Astrocyte of the spinal cord (primary cell): ENCODE measurements at regions not wholly inside any gene's neighbourhood (a gene's known extent, or its start where the extent isn't known, plus 50 kb on each side); places are given as distances from the start of the nearest gene placed in this dataset.

Experiments
- DNase-seq: peaks from one replicate; pipeline ENCODE4 v3.0.0; 2011; ENCODE audit warnings: low read depth, low spot score
- H3K4me3 ChIP-seq: 2 replicates; pipeline ENCODE4 v1.5.1; 2011; ENCODE audit warnings: low read depth, mild to moderate bottlenecking, low read length, moderate library complexity
- in situ Hi-C: cut with HindIII; loops from 2 replicates; pipeline ENCODE4 v1.10.0; 2017; ENCODE audit warnings: low sequenced_read_pairs
- TF ChIP-seq, protein P1 (sequence below): IDR thresholded peaks from 2 replicates; pipeline ENCODE4 v1.5.1; 2012; ENCODE audit warnings: low read depth, mild to moderate bottlenecking, low read length, inconsistent platforms

DNA sequence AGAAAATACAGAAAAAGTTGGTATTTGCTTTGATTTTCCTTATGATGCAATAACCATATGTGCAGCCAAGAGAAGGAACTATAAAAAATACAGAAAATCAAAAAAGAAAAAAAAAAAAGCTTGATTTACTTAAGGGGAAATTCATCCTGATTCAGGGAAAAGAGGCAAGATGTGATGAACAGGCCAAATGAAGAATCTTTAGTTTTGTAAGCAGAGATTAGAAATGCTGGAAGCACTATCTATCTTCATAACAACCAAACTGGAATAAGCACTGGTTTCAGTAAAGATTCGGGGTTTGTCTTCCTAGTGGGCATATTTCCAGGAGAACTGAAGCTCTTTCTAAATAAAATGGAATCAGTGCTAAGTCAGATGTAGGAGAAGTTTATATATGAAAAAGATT lies 82.9 kb upstream of the KCNIP4 start:
- in situ Hi-C loops: no loop called here
- H3K4me3 ChIP-seq: no peak overlapping the region
- no peak for DNase-seq

DNA sequence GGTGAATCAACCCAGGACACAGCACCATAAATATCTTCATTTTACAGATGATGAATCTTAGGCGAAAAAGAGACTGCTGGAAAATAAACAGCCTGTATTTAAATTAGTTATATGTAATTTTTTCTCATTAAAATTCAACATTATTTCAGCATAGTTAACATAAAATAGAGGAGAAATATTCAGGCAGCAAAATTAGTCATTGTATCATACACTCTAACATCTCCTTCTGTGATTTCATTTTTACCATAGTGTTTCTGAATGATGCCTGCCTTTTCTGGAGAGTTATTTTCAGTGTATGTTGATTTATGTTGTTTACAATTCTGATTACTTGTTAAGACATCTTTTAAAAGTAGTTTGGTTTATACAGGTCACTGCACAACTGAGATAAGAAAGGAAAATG lies 82.3 kb upstream of the KCNIP4 start:
- no peak for DNase-seq
- H3K4me3 ChIP-seq: no peak overlapping the region
- TF ChIP-seq, protein P1, sequence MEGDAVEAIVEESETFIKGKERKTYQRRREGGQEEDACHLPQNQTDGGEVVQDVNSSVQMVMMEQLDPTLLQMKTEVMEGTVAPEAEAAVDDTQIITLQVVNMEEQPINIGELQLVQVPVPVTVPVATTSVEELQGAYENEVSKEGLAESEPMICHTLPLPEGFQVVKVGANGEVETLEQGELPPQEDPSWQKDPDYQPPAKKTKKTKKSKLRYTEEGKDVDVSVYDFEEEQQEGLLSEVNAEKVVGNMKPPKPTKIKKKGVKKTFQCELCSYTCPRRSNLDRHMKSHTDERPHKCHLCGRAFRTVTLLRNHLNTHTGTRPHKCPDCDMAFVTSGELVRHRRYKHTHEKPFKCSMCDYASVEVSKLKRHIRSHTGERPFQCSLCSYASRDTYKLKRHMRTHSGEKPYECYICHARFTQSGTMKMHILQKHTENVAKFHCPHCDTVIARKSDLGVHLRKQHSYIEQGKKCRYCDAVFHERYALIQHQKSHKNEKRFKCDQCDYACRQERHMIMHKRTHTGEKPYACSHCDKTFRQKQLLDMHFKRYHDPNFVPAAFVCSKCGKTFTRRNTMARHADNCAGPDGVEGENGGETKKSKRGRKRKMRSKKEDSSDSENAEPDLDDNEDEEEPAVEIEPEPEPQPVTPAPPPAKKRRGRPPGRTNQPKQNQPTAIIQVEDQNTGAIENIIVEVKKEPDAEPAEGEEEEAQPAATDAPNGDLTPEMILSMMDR: no peak
- in situ Hi-C loops: no loop called here

More for the DNA sequence above, 82.9 kb upstream of the KCNIP4 start:
- TF ChIP-seq, protein P1: no peak

DNA sequence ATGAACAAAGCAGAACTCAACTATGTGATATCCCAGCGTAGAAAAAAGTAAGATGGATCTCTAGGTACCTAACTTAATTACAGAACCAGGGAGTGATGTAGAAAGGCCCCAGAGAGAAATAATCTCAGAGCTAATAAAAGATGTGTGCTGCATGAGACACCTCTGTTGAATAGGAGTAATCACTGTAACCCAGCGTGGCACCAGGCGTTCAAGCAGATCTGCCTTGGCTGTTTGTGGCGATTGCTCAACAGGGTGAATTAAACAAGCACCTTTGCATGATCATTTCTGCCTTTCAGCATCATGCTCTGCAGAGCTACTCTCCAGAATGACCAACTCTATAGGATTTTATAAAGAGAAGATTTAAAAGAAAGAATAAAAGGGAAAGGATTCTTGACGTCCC lies 81.7 kb upstream of the KCNIP4 start:
- no peak for DNase-seq
- H3K4me3 ChIP-seq: no peak overlapping the region
- TF ChIP-seq, protein P1: no peak
- in situ Hi-C loops: no loop called here

DNA sequence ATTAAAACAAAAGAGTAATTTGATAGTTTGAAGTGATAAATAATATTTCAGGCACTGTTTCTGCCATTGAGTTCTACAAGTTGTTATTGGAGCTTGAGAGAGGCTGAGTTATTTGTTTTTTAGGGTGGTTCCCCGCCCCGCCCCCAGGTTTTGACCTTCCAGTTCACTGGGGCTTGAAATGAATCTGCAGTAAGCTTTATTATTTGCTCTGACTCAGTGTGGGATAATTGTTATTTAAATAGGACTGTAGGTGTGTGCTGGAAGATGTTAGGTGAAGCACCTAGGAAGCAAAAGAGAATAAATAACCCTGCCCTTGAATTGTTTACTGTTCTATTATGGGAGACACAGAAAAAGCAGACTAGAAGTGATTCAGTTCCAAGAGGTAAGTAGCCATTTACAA lies 81.2 kb upstream of the KCNIP4 start:
- TF ChIP-seq, protein P1: no peak
- in situ Hi-C loops: no loop called here
- DNase-seq: no peak
- H3K4me3 ChIP-seq: no peak overlapping the region

DNA sequence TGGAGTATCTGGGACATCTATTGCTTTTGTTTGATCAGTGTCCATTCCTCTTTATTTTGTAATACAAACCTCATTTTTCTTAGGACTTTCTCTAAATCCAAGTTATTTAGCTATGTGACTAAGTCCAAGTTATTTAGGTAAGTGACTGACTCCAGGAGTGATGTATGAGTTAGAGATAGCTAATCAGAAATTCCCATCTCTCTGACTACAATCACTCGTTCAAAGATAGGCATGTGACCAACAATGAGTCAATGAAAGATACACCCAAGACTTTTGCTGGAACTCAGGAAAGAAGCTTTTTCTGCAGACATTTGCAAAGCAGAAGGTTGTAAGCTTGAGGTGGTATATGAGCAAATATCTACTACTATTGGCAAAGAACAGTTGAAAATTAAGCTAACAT lies 72.5 kb upstream of the KCNIP4 start:
- H3K4me3 ChIP-seq: no peak overlapping the region

DNA sequence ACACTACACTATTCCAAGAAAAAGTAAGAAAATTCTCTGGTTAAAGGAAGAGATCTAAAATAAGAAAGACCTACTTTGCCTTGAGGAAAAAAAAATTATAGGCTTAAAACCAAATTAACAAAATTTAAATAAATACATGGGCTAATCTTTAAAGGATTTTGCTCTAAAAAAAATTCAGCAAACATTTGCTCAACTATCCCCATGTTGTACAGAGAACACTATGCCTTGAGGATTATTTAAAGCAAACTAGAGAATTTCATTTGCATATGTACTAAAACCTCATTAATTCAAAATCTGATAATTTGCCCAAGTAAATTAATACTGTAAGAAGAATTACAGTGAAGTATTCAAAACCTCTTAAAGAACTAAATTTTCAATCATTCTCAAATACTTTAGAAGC lies 71.6 kb upstream of the KCNIP4 start:
- in situ Hi-C loops: no loop called here
- no peak for DNase-seq
- no peak overlapping the region for H3K4me3 ChIP-seq
- TF ChIP-seq, protein P1: no peak

More for the DNA sequence above, 72.5 kb upstream of the KCNIP4 start:
- TF ChIP-seq, protein P1: no peak
- DNase-seq: no peak
- in situ Hi-C loops: no loop called here

DNA sequence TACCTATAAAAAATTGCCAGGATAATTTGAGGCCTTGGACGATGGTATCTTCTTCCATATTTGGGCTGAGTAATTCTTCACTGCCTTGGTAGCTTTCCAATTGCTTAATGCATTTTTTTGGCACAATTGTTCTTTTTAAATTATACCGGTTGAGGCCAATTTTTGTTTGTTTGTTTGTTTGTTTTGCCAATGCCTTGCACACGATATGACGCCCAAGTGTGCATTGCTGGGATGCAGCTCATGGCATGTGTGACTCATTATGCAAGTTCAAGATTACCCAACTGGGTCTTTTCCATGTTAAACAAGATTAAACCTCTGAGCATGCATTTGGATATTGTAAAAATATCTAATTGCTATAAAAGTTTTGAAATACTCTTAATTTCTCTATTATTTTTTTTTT lies 71.1 kb upstream of the KCNIP4 start:
- H3K4me3 ChIP-seq: no peak overlapping the region
- TF ChIP-seq, protein P1: no peak
- DNase-seq: no peak
- in situ Hi-C loops: no loop called here
